Calu3 (cell line): ENCODE measurements at regions not wholly inside any gene's neighbourhood (a gene's known extent, or its start where the extent isn't known, plus 50 kb on each side); places are given as distances from the start of the nearest gene placed in this dataset.
"Not testable (repeated sequence)": the region's sequence is repeated elsewhere in the genome, so short reads cannot be mapped to it uniquely, and the experiment has no call there.

ENCODE experiments used
- BruUV-seq: library from RNA; stranded (reverse); fragments of 400-500 nt; replicated peaks from 2 replicates; lab custom pipeline; 2021; lab: Mats Ljungman, UMichigan
- CTCF ChIA-PET: fragments of 300-600 bp; sonication (Branson Sonifier 250); formaldehyde crosslinking; loops from one replicate; lab custom pipeline; 2022; ENCODE audit warnings: antibody characterized with exemption; lab: Charles Lee
- DNase-seq: peaks from one replicate; pipeline ENCODE4 v3.0.0; 2022
- H3K27ac Mint-ChIP-seq: one replicate; pipeline ENCODE4 v1.8.0; 2022; ENCODE audit warnings: mixed read lengths; ENCODE audit not compliant: unreplicated experiment
- H3K27me3 Mint-ChIP-seq: one replicate; pipeline ENCODE4 v1.8.0; 2022; ENCODE audit warnings: mixed read lengths; ENCODE audit not compliant: unreplicated experiment
- H3K36me3 Mint-ChIP-seq: one replicate; pipeline ENCODE4 v1.8.0; 2022; ENCODE audit warnings: mild to moderate bottlenecking, moderate library complexity, mixed read lengths; ENCODE audit not compliant: insufficient read depth, unreplicated experiment
- H3K4me1 Mint-ChIP-seq: one replicate; pipeline ENCODE4 v1.8.0; 2022; ENCODE audit warnings: mild to moderate bottlenecking, low read depth, mixed read lengths; ENCODE audit not compliant: unreplicated experiment
- H3K4me3 Mint-ChIP-seq: one replicate; pipeline ENCODE4 v1.8.0; 2022; ENCODE audit warnings: mild to moderate bottlenecking, low read depth, moderate library complexity, mixed read lengths; ENCODE audit not compliant: unreplicated experiment
- H3K9me3 Mint-ChIP-seq: one replicate; pipeline ENCODE4 v1.8.0; 2022; ENCODE audit warnings: low read depth, mixed read lengths; ENCODE audit not compliant: unreplicated experiment
- CTCF ChIP-seq: fragments of 200-600 bp; IDR thresholded peaks from one replicate; pipeline ENCODE4 v1.8.0; 2022; ENCODE audit warnings: antibody characterized with exemption; ENCODE audit not compliant: unreplicated experiment
- intact Hi-C: fragments of 100-400 bp; cut with micrococcal nuclease; formaldehyde crosslinking; loops from one replicate; pipeline ENCODE4 v1.10.0; 2022; ENCODE audit not compliant: unreplicated experiment

- TF ChIP-seq CTCF, result no peak
- intact Hi-C loops, result no loop called here
- CTCF ChIA-PET, result no interaction called here
These were observed 390.0 kb upstream of the PCSK5 start for GRCh38 chr9:75500479-75500878.

GRCh38 chr9:75500940-75501339, 389.5 kb upstream of the PCSK5 start:
- H3K36me3 Mint-ChIP-seq, H3K4me1 Mint-ChIP-seq, H3K4me3 Mint-ChIP-seq, CTCF ChIA-PET, BruUV-seq, H3K27me3 Mint-ChIP-seq, intact Hi-C loops, DNase-seq, H3K9me3 Mint-ChIP-seq, H3K27ac Mint-ChIP-seq: not testable (repeated sequence)

More at GRCh38 chr9:75500479-75500878, 390.0 kb upstream of the PCSK5 start:
- H3K36me3 Mint-ChIP-seq, result no peaks in the 10 kb centered on the region
- DNase-seq, result no peak
- no peaks in the 10 kb centered on the region for H3K4me1 Mint-ChIP-seq
- no TSS peak for BruUV-seq
- no peaks in the 10 kb centered on the region for H3K9me3 Mint-ChIP-seq
- H3K27ac Mint-ChIP-seq, result no peak overlapping the region
- H3K4me3 Mint-ChIP-seq, result no peak overlapping the region
- H3K27me3 Mint-ChIP-seq, result no peaks in the 10 kb centered on the region

- intact Hi-C loops, result no loop called here
- Mint-ChIP-seq H3K36me3 (no peaks in the 10 kb centered on the region), H3K9me3 (no peaks in the 10 kb centered on the region), H3K27ac (no peak overlapping the region), H3K27me3 (peaks cover 14% of the 10 kb centered on the region), H3K4me3 (no peak overlapping the region), H3K4me1 (no peaks in the 10 kb centered on the region)
- no TSS peak for BruUV-seq
- CTCF ChIA-PET, result no interaction called here
- DNase-seq, result no peak
- no peak for TF ChIP-seq CTCF
These were observed 385.8 kb upstream of the PCSK5 start for GRCh38 chr9:75504721-75505120.

- no TSS peak for BruUV-seq
- intact Hi-C loops, result no loop called here
- H3K27me3 Mint-ChIP-seq, result peaks cover 15% of the 10 kb centered on the region
- H3K27ac Mint-ChIP-seq, result no peak overlapping the region
- TF ChIP-seq CTCF, result no peak
- H3K4me3 Mint-ChIP-seq, result no peak overlapping the region
- CTCF ChIA-PET, result no interaction called here
- no peaks in the 10 kb centered on the region for H3K4me1 Mint-ChIP-seq
- no peak for DNase-seq
- H3K36me3 Mint-ChIP-seq, result no peaks in the 10 kb centered on the region
- H3K9me3 Mint-ChIP-seq, result no peaks in the 10 kb centered on the region
These were observed 384.8 kb upstream of the PCSK5 start for GRCh38 chr9:75505654-75506053.

GRCh38 chr9:75529463-75529862, 361.0 kb upstream of the PCSK5 start:
- intact Hi-C loops, result no loop called here
- TF ChIP-seq CTCF, result no peak
- BruUV-seq, result no TSS peak
- no peak overlapping the region for H3K27ac Mint-ChIP-seq
- H3K4me3 Mint-ChIP-seq, result no peak overlapping the region
- peaks cover 19% of the 10 kb centered on the region for H3K27me3 Mint-ChIP-seq
- no peak for DNase-seq
- CTCF ChIA-PET, result no interaction called here
- no peaks in the 10 kb centered on the region for H3K36me3 Mint-ChIP-seq
- no peaks in the 10 kb centered on the region for H3K4me1 Mint-ChIP-seq
- H3K9me3 Mint-ChIP-seq, result no peaks in the 10 kb centered on the region
